ENCODE measurements at regions not wholly inside any gene's neighbourhood (a gene's known extent, or its start where the extent isn't known, plus 50 kb on each side); places are given as distances from the start of the nearest gene placed in this dataset.
"Not testable (repeated sequence)": the region's sequence is repeated elsewhere in the genome, so short reads cannot be mapped to it uniquely, and the experiment has no call there.

GRCh38 chr12:131226345-131227265 is 272.9 kb downstream of the ADGRD1 start:
- no peak overlapping the region for H3K4me3 ChIP-seq
- peak overlapping the region in 6 of 21 experiments; percentile 20 to 70 (median 58) for H3K27ac ChIP-seq

GRCh38 chr12:131227641-131228040 is 273.9 kb downstream of the ADGRD1 start:
- H3K27ac ChIP-seq, H3K4me3 ChIP-seq: not testable (repeated sequence)

- peak overlapping the region in 2 of 21 experiments; percentile 55 to 63 for H3K27ac ChIP-seq
- H3K4me3 ChIP-seq, result not testable (repeated sequence)
Observed at GRCh38 chr12:131229079-131229425, 275.3 kb downstream of the ADGRD1 start.

- Histone ChIP-seq H3K27ac (peak overlapping the region in 3 of 21 experiments; percentile 21 to 63 (median 55)), H3K4me3 (no peak overlapping the region)
Observed at GRCh38 chr12:131229426-131230339, 276.0 kb downstream of the ADGRD1 start.

GRCh38 chr12:131230340-131231031 is 276.8 kb downstream of the ADGRD1 start:
- no peak overlapping the region for H3K4me3 ChIP-seq
- peak overlapping the region in 1 of 21 experiments; percentile 21 for H3K27ac ChIP-seq

GRCh38 chr12:131231032-131231980 is 277.6 kb downstream of the ADGRD1 start:
- Histone ChIP-seq H3K27ac (no peak overlapping the region), H3K4me3 (no peak overlapping the region)

- no peak overlapping the region for H3K27ac ChIP-seq
Observed at GRCh38 chr12:131232036-131232435, 278.3 kb downstream of the ADGRD1 start.

GRCh38 chr12:131232872-131233271 is 279.2 kb downstream of the ADGRD1 start:
- H3K4me3 ChIP-seq, H3K27ac ChIP-seq: not testable (repeated sequence)

More at GRCh38 chr12:131232036-131232435, 278.3 kb downstream of the ADGRD1 start:
- no peak overlapping the region for H3K4me3 ChIP-seq

- not testable (repeated sequence) for H3K4me3 ChIP-seq, H3K27ac ChIP-seq
Observed at GRCh38 chr12:131233850-131234789, 280.4 kb downstream of the ADGRD1 start.

GRCh38 chr12:131234841-131235271 is 281.1 kb downstream of the ADGRD1 start:
- H3K4me3 ChIP-seq, H3K27ac ChIP-seq: not testable (repeated sequence)

GRCh38 chr12:131235871-131236271 is 282.2 kb downstream of the ADGRD1 start:
- Histone ChIP-seq H3K4me3 (no peak overlapping the region), H3K27ac (no peak overlapping the region)

- Histone ChIP-seq H3K27ac (no peak overlapping the region), H3K4me3 (no peak overlapping the region)
Observed at GRCh38 chr12:131239384-131240094, 285.8 kb downstream of the ADGRD1 start.

- Histone ChIP-seq H3K4me3 (no peak overlapping the region), H3K27ac (no peak overlapping the region)
Observed at GRCh38 chr12:131241517-131241916, 287.8 kb downstream of the ADGRD1 start.

- Histone ChIP-seq H3K27ac (no peak overlapping the region), H3K4me3 (no peak overlapping the region)
Observed at GRCh38 chr12:131242741-131243496, 289.2 kb downstream of the ADGRD1 start.

- not testable (repeated sequence) for H3K4me3 ChIP-seq, H3K27ac ChIP-seq
Observed at GRCh38 chr12:131244157-131244688, 290.5 kb downstream of the ADGRD1 start.

GRCh38 chr12:131245161-131245560 is 291.5 kb downstream of the ADGRD1 start:
- not testable (repeated sequence) for H3K4me3 ChIP-seq, H3K27ac ChIP-seq

All from skin epidermis (tissue), 12 donors.